ENCODE measurements at regions not wholly inside any gene's neighbourhood (a gene's known extent, or its start where the extent isn't known, plus 50 kb on each side); places are given as distances from the start of the nearest gene placed in this dataset.

DNA sequence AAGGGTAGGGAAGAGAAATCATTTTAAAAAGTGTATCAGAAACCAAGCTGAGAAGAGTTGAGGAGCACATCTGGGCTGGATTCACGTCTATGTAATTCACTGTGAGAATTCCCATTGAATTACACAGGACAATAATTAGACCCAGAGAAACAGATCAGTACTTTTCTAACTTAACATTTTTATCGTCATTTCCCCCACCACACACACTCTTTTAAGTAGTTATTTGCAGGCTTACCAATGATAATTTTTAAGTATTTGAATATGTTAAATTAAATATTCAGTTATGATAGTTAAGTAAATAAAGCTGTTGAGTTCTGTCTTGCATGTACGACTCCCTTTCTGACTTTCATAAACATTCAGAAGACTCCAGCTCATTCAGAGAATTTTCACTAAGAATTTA lies 165.4 kb upstream of the PITX2 start:
- CTCF ChIA-PET = no interaction called here
- no peaks in the 10 kb centered on the region for H3K9me3 ChIP-seq (ENCODE audit: control insufficient read depth, insufficient read depth, low read depth, low read length)
- no peak overlapping the region for H3K27ac ChIP-seq (ENCODE audit: low read length)
- no peaks in the 10 kb centered on the region for H3K4me1 ChIP-seq (ENCODE audit: control insufficient read depth, insufficient read depth, low read length)
- DNase-seq (ENCODE audit: low read depth, low spot score) (no peak), ATAC-seq (no peak)
- in situ Hi-C loops (cut with HindIII; ENCODE audit: low pct_unique_long_range_greater_than_20kb, low sequenced_read_pairs) = no loop called here
- intact Hi-C loops (cut with micrococcal nuclease; ENCODE audit: unreplicated experiment) = no loop called here
- no peak overlapping the region for H3K4me3 ChIP-seq (ENCODE audit: low read depth in 2 of 2, low read length in 2 of 2)
- H3K36me3 ChIP-seq (ENCODE audit: control insufficient read depth, insufficient read depth, low read length) = no peaks in the 10 kb centered on the region
- TF ChIP-seq TCF7L2 (IDR thresholded peaks at IDR 0.05; ENCODE audit: low read depth, low read length) (no peak), SIN3A (IDR thresholded peaks at IDR 0.05; ENCODE audit: borderline replicate concordance, insufficient read depth, low read depth, low read length) (no peak), POLR2AphosphoS5 (IDR thresholded peaks at IDR 0.05; ENCODE audit: low read depth, low read length) (no peak)
- TF ChIP-seq, protein P1, sequence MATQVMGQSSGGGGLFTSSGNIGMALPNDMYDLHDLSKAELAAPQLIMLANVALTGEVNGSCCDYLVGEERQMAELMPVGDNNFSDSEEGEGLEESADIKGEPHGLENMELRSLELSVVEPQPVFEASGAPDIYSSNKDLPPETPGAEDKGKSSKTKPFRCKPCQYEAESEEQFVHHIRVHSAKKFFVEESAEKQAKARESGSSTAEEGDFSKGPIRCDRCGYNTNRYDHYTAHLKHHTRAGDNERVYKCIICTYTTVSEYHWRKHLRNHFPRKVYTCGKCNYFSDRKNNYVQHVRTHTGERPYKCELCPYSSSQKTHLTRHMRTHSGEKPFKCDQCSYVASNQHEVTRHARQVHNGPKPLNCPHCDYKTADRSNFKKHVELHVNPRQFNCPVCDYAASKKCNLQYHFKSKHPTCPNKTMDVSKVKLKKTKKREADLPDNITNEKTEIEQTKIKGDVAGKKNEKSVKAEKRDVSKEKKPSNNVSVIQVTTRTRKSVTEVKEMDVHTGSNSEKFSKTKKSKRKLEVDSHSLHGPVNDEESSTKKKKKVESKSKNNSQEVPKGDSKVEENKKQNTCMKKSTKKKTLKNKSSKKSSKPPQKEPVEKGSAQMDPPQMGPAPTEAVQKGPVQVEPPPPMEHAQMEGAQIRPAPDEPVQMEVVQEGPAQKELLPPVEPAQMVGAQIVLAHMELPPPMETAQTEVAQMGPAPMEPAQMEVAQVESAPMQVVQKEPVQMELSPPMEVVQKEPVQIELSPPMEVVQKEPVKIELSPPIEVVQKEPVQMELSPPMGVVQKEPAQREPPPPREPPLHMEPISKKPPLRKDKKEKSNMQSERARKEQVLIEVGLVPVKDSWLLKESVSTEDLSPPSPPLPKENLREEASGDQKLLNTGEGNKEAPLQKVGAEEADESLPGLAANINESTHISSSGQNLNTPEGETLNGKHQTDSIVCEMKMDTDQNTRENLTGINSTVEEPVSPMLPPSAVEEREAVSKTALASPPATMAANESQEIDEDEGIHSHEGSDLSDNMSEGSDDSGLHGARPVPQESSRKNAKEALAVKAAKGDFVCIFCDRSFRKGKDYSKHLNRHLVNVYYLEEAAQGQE (IDR thresholded peaks at IDR 0.05; ENCODE audit: insufficient read depth in 1 of 2, low read depth in 2 of 2, low read length in 1 of 2) = no peak
- TF ChIP-seq, protein P2, sequence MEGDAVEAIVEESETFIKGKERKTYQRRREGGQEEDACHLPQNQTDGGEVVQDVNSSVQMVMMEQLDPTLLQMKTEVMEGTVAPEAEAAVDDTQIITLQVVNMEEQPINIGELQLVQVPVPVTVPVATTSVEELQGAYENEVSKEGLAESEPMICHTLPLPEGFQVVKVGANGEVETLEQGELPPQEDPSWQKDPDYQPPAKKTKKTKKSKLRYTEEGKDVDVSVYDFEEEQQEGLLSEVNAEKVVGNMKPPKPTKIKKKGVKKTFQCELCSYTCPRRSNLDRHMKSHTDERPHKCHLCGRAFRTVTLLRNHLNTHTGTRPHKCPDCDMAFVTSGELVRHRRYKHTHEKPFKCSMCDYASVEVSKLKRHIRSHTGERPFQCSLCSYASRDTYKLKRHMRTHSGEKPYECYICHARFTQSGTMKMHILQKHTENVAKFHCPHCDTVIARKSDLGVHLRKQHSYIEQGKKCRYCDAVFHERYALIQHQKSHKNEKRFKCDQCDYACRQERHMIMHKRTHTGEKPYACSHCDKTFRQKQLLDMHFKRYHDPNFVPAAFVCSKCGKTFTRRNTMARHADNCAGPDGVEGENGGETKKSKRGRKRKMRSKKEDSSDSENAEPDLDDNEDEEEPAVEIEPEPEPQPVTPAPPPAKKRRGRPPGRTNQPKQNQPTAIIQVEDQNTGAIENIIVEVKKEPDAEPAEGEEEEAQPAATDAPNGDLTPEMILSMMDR (IDR thresholded peaks at IDR 0.05) = no peak
- no TSS peak for BruUV-seq (replicated peaks)
- no peaks in the 10 kb centered on the region for H3K27me3 ChIP-seq (ENCODE audit: control insufficient read depth, insufficient read depth, low read length)
- POLR2A ChIA-PET = no interaction called here

DNA sequence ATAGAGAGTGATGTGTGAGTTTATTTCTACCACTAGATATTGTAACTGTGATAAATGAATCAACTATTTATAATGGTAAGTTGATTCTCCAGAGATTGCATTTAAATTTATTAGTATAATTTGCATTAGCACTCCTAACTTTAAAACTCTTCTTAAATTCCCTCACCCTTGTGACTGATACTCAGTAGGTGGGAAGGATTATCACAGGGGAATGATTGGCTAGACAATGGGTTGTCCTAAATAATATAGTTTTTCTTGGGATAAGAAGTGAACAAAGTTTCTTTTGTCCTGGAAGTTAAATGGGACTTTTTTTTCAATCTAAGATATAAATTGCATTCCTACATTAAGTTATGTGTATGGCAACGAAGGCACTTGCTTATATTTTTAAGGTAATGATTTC lies 169.2 kb upstream of the PITX2 start:
- in situ Hi-C loops (cut with HindIII; ENCODE audit: low pct_unique_long_range_greater_than_20kb, low sequenced_read_pairs) = no loop called here
- no TSS peak for BruUV-seq (replicated peaks)

More for the DNA sequence above, 169.2 kb upstream of the PITX2 start:
- TF ChIP-seq, protein P1 (IDR thresholded peaks at IDR 0.05; ENCODE audit: insufficient read depth in 1 of 2, low read depth in 2 of 2, low read length in 1 of 2) = no peak
- TF ChIP-seq SIN3A (IDR thresholded peaks at IDR 0.05; ENCODE audit: borderline replicate concordance, insufficient read depth, low read depth, low read length) = no peak
- TF ChIP-seq, protein P2 (IDR thresholded peaks at IDR 0.05) = no peak
- TF ChIP-seq POLR2AphosphoS5 (IDR thresholded peaks at IDR 0.05; ENCODE audit: low read depth, low read length) = no peak
- TF ChIP-seq TCF7L2 (IDR thresholded peaks at IDR 0.05; ENCODE audit: low read depth, low read length) = no peak
- CTCF ChIA-PET = no interaction called here
- Histone ChIP-seq H3K27ac (ENCODE audit: low read length) (no peak overlapping the region), H3K9me3 (ENCODE audit: control insufficient read depth, insufficient read depth, low read depth, low read length) (no peaks in the 10 kb centered on the region), H3K36me3 (ENCODE audit: control insufficient read depth, insufficient read depth, low read length) (no peaks in the 10 kb centered on the region), H3K4me1 (ENCODE audit: control insufficient read depth, insufficient read depth, low read length) (no peaks in the 10 kb centered on the region), H3K27me3 (ENCODE audit: control insufficient read depth, insufficient read depth, low read length) (no peaks in the 10 kb centered on the region), H3K4me3 (ENCODE audit: low read depth in 2 of 2, low read length in 2 of 2) (no peak overlapping the region)
- POLR2A ChIA-PET = no interaction called here
- intact Hi-C loops (cut with micrococcal nuclease; ENCODE audit: unreplicated experiment) = no loop called here
- no peak for ATAC-seq
- DNase-seq (ENCODE audit: low read depth, low spot score) = no peak
